Gastroesophageal sphincter (tissue), 3 donors: ENCODE measurements at regions not wholly inside any gene's neighbourhood (a gene's known extent, or its start where the extent isn't known, plus 50 kb on each side); places are given as distances from the start of the nearest gene placed in this dataset.

ENCODE experiments used
- CTCF ChIP-seq, 4 experiments: fragments of 200-600 bp in 2 of 4; fragments of 450-650 bp in 2 of 4; sonication (generic) in 1 of 4; IDR thresholded peaks; one replicate each; pipeline ENCODE4 v1.5.1; 2017 to 2019; ENCODE audit warnings: antibody characterized with exemption in 4 of 4, mild to moderate bottlenecking in 2 of 4, moderate library complexity in 2 of 4
- EP300 ChIP-seq: sonication (generic); formaldehyde crosslinking; IDR thresholded peaks from one replicate; pipeline ENCODE4 v1.6.1; 2017; ENCODE audit warnings: antibody characterized with exemption, mild to moderate bottlenecking
- POLR2A ChIP-seq, 2 donors: fragments of 450-650 bp; IDR thresholded peaks; one replicate each; pipeline ENCODE4 v1.6.1; 2017; ENCODE audit warnings: antibody characterized with exemption in 2 of 2, mild to moderate bottlenecking in 2 of 2, moderate library complexity in 1 of 2
- POLR2AphosphoS5 ChIP-seq: sonication (generic); formaldehyde crosslinking; IDR thresholded peaks from one replicate; pipeline ENCODE4 v1.6.1; 2017; ENCODE audit warnings: antibody characterized with exemption

GRCh38 chr1:55622074-55622473 lies 406.9 kb upstream of the USP24 start:
- no peak for TF ChIP-seq CTCF (IDR thresholded peaks at IDR 0.05)
- TF ChIP-seq POLR2AphosphoS5, result no peak
- no peak for TF ChIP-seq EP300
- TF ChIP-seq POLR2A (IDR thresholded peaks at IDR 0.05), result no peak
